Adipocyte (in vitro differentiated cells): ENCODE measurements at regions not wholly inside any gene's neighbourhood (a gene's known extent, or its start where the extent isn't known, plus 50 kb on each side); places are given as distances from the start of the nearest gene placed in this dataset.

ENCODE experiments used
- DNase-seq: peaks from one replicate; pipeline ENCODE4 v3.0.0-alpha.2; 2015; ENCODE audit warnings: low read depth
- H3K27me3 ChIP-seq: replicated peaks from 2 replicates; pipeline ENCODE4 v1.7.0; 2013; ENCODE audit warnings: mild to moderate bottlenecking, low read length, moderate library complexity; ENCODE audit not compliant: control insufficient read depth, insufficient read depth
- H3K36me3 ChIP-seq: 2 replicates; pipeline ENCODE4 v1.7.0; 2013; ENCODE audit warnings: low read length, mild to moderate bottlenecking, moderate library complexity; ENCODE audit not compliant: control insufficient read depth, insufficient read depth, severe bottlenecking
- H3K4me1 ChIP-seq: 2 replicates; pipeline ENCODE4 v1.7.0; 2013; ENCODE audit warnings: mild to moderate bottlenecking, low read length, moderate library complexity; ENCODE audit not compliant: control insufficient read depth, insufficient read depth
- H3K4me3 ChIP-seq: 2 replicates; pipeline ENCODE4 v1.7.0; 2013; ENCODE audit warnings: mild to moderate bottlenecking, low read length, moderate library complexity
- H3K9ac ChIP-seq: 2 replicates; pipeline ENCODE4 v1.7.0; 2013; ENCODE audit warnings: mild to moderate bottlenecking, low read length, moderate library complexity
- H3K9me3 ChIP-seq: 2 replicates; pipeline ENCODE4 v1.7.0; 2013; ENCODE audit warnings: mild to moderate bottlenecking, low read length, moderate library complexity; ENCODE audit not compliant: control insufficient read depth

GRCh38 chr15:96559631-96560030 lies 229.1 kb downstream of the NR2F2 start:
- peaks cover 6% of the 10 kb centered on the region for H3K27me3 ChIP-seq
- H3K4me3 ChIP-seq: no peak overlapping the region
- H3K4me1 ChIP-seq: peaks cover 3% of the 10 kb centered on the region
- DNase-seq: no peak
- H3K9me3 ChIP-seq: peaks cover 8% of the 10 kb centered on the region
- H3K9ac ChIP-seq: no peak overlapping the region
- no peaks in the 10 kb centered on the region for H3K36me3 ChIP-seq

GRCh38 chr15:96560246-96560895 lies 229.9 kb downstream of the NR2F2 start:
- H3K9me3 ChIP-seq: peaks cover 8% of the 10 kb centered on the region

GRCh38 chr15:96561593-96561992 lies 231.1 kb downstream of the NR2F2 start:
- no peak for DNase-seq
- Histone ChIP-seq H3K4me3 (no peak overlapping the region), H3K36me3 (no peaks in the 10 kb centered on the region), H3K27me3 (no peaks in the 10 kb centered on the region), H3K9me3 (peaks cover 8% of the 10 kb centered on the region), H3K4me1 (peaks cover 3% of the 10 kb centered on the region), H3K9ac (no peak overlapping the region)

More at GRCh38 chr15:96560246-96560895, 229.9 kb downstream of the NR2F2 start:
- no peak overlapping the region for H3K4me3 ChIP-seq
- H3K9ac ChIP-seq: no peak overlapping the region
- peaks cover 3% of the 10 kb centered on the region for H3K4me1 ChIP-seq
- H3K36me3 ChIP-seq: no peaks in the 10 kb centered on the region
- peaks cover under 1% of the 10 kb centered on the region for H3K27me3 ChIP-seq
- DNase-seq: no peak

- no peak overlapping the region for H3K4me3 ChIP-seq
- no peaks in the 10 kb centered on the region for H3K36me3 ChIP-seq
- DNase-seq: no peak
- H3K27me3 ChIP-seq: no peaks in the 10 kb centered on the region
- peaks cover 3% of the 10 kb centered on the region for H3K4me1 ChIP-seq
- no peak overlapping the region for H3K9ac ChIP-seq
- peaks cover 8% of the 10 kb centered on the region for H3K9me3 ChIP-seq
Observed at GRCh38 chr15:96564546-96564945, 234.0 kb downstream of the NR2F2 start.

GRCh38 chr15:96565266-96565665 lies 234.8 kb downstream of the NR2F2 start:
- no peak overlapping the region for H3K9ac ChIP-seq
- DNase-seq: no peak
- peaks cover 8% of the 10 kb centered on the region for H3K9me3 ChIP-seq
- no peaks in the 10 kb centered on the region for H3K27me3 ChIP-seq
- H3K36me3 ChIP-seq: no peaks in the 10 kb centered on the region
- no peak overlapping the region for H3K4me3 ChIP-seq
- peaks cover 2% of the 10 kb centered on the region for H3K4me1 ChIP-seq

- Histone ChIP-seq H3K4me1 (no peaks in the 10 kb centered on the region), H3K27me3 (no peaks in the 10 kb centered on the region), H3K36me3 (no peaks in the 10 kb centered on the region), H3K4me3 (no peak overlapping the region), H3K9me3 (peaks cover 5% of the 10 kb centered on the region), H3K9ac (no peak overlapping the region)
- DNase-seq: no peak
Observed at GRCh38 chr15:96574782-96575181, 244.3 kb downstream of the NR2F2 start.

- Histone ChIP-seq H3K36me3 (no peaks in the 10 kb centered on the region), H3K27me3 (no peaks in the 10 kb centered on the region), H3K4me1 (no peaks in the 10 kb centered on the region), H3K9ac (no peak overlapping the region), H3K9me3 (peaks cover 5% of the 10 kb centered on the region), H3K4me3 (no peak overlapping the region)
- DNase-seq: no peak
Observed at GRCh38 chr15:96576596-96576995, 246.1 kb downstream of the NR2F2 start.

- Histone ChIP-seq H3K4me3 (no peak overlapping the region), H3K36me3 (no peaks in the 10 kb centered on the region), H3K9me3 (no peaks in the 10 kb centered on the region), H3K27me3 (no peaks in the 10 kb centered on the region), H3K4me1 (no peaks in the 10 kb centered on the region), H3K9ac (no peak overlapping the region)
- DNase-seq: no peak
Observed at GRCh38 chr15:96578393-96578792, 247.9 kb downstream of the NR2F2 start.

- Histone ChIP-seq H3K4me3 (no peak overlapping the region), H3K9ac (no peak overlapping the region), H3K4me1 (no peaks in the 10 kb centered on the region), H3K9me3 (no peaks in the 10 kb centered on the region), H3K27me3 (no peaks in the 10 kb centered on the region), H3K36me3 (no peaks in the 10 kb centered on the region)
- no peak for DNase-seq
Observed at GRCh38 chr15:96581371-96581770, 250.9 kb downstream of the NR2F2 start.

- no peak for DNase-seq
- Histone ChIP-seq H3K36me3 (no peaks in the 10 kb centered on the region), H3K4me3 (no peak overlapping the region), H3K9ac (no peak overlapping the region), H3K4me1 (no peaks in the 10 kb centered on the region), H3K9me3 (no peaks in the 10 kb centered on the region), H3K27me3 (no peaks in the 10 kb centered on the region)
Observed at GRCh38 chr15:96582473-96582872, 252.0 kb downstream of the NR2F2 start.

GRCh38 chr15:96583671-96584070 lies 253.2 kb downstream of the NR2F2 start:
- Histone ChIP-seq H3K27me3 (no peaks in the 10 kb centered on the region), H3K9me3 (no peaks in the 10 kb centered on the region), H3K4me1 (no peaks in the 10 kb centered on the region), H3K4me3 (no peak overlapping the region), H3K9ac (no peak overlapping the region), H3K36me3 (no peaks in the 10 kb centered on the region)
- DNase-seq: no peak
